ENCODE measurements at regions not wholly inside any gene's neighbourhood (a gene's known extent, or its start where the extent isn't known, plus 50 kb on each side); places are given as distances from the start of the nearest gene placed in this dataset.

DNA sequence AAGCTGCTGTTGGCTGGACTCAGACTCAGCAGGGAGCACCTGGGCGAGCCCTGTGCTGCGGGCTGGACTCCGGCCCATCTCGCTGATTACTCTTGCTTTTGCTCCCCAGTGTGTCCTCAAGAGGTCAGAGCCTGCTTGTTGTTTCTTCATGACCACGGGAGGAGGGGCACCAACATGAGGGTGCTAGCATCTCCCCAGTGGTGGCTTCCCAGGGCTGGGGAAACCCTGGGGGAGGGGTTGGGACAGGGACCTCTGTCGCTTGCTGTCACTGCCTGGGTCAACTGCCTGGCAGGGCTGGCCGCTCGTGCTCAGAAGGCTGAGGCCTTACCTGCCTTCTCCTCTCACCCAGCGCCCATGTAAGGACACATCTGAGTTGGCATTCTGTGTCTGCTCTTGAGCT lies 152.3 kb upstream of the SHH start:
- no peaks in the 10 kb centered on the region for H3K9me2 ChIP-seq (ENCODE audit: insufficient read depth, low read length)
- H3K4me3 ChIP-seq (ENCODE audit: low read length): no peak overlapping the region
- no peaks in the 10 kb centered on the region for H3K79me2 ChIP-seq (replicated peaks; ENCODE audit: insufficient read depth, low read length)
- no peak overlapping the region for H3K27ac ChIP-seq (ENCODE audit: low read length)
- no peaks in the 10 kb centered on the region for H3K9me3 ChIP-seq (ENCODE audit: low read length)
- H3K4me2 ChIP-seq (ENCODE audit: low read length): no peak overlapping the region
- no peaks in the 10 kb centered on the region for H3K36me3 ChIP-seq (ENCODE audit: insufficient read depth, low read length)
- H3K9ac ChIP-seq (ENCODE audit: low read length): no peak overlapping the region
- H2AFZ ChIP-seq (ENCODE audit: low read depth, low read length): no peak overlapping the region
- H3K27me3 ChIP-seq (ENCODE audit: insufficient read depth, low read depth, low read length): no peaks in the 10 kb centered on the region
- H3F3A ChIP-seq (ENCODE audit: insufficient read depth, low read length, poor library complexity, severe bottlenecking): no peaks in the 10 kb centered on the region
- TF ChIP-seq, protein P1, sequence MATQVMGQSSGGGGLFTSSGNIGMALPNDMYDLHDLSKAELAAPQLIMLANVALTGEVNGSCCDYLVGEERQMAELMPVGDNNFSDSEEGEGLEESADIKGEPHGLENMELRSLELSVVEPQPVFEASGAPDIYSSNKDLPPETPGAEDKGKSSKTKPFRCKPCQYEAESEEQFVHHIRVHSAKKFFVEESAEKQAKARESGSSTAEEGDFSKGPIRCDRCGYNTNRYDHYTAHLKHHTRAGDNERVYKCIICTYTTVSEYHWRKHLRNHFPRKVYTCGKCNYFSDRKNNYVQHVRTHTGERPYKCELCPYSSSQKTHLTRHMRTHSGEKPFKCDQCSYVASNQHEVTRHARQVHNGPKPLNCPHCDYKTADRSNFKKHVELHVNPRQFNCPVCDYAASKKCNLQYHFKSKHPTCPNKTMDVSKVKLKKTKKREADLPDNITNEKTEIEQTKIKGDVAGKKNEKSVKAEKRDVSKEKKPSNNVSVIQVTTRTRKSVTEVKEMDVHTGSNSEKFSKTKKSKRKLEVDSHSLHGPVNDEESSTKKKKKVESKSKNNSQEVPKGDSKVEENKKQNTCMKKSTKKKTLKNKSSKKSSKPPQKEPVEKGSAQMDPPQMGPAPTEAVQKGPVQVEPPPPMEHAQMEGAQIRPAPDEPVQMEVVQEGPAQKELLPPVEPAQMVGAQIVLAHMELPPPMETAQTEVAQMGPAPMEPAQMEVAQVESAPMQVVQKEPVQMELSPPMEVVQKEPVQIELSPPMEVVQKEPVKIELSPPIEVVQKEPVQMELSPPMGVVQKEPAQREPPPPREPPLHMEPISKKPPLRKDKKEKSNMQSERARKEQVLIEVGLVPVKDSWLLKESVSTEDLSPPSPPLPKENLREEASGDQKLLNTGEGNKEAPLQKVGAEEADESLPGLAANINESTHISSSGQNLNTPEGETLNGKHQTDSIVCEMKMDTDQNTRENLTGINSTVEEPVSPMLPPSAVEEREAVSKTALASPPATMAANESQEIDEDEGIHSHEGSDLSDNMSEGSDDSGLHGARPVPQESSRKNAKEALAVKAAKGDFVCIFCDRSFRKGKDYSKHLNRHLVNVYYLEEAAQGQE (IDR thresholded peaks at IDR 0.05; ENCODE audit: borderline replicate concordance): no peak
- TF ChIP-seq EZH2 (IDR thresholded peaks at IDR 0.05; ENCODE audit: borderline replicate concordance, insufficient read depth, low read length, poor library complexity, severe bottlenecking) (no peak), EP300 (conservative IDR thresholded peaks at IDR 0.05; ENCODE audit: poor library complexity, severe bottlenecking) (no peak)
- no peaks in the 10 kb centered on the region for H4K20me1 ChIP-seq (ENCODE audit: insufficient read depth)

DNA sequence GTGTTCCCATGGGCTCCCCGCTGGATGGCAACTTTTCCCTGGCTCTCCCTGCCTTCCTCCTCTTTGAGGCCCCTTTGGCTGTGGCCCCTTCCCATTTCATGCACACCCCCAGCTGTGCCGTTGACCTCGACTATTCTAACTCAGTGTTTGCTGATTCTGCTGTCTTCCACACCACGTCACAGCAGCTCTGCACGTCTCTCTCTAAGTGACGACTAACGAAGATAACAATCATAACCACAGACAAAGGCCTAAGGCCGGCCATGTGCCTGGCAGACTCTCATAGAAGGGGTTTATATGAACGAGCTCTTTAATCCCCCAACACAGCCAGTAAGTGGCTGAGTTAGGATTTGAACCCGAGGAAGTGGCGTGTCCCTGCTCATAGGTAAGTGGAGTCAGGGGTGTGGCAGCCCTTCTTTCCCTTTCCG lies 151.5 kb upstream of the SHH start:
- Histone ChIP-seq H3K79me2 (replicated peaks; ENCODE audit: insufficient read depth, low read length) (no peaks in the 10 kb centered on the region), H3K9me3 (ENCODE audit: low read length) (no peaks in the 10 kb centered on the region), H3K9ac (ENCODE audit: low read length) (no peak overlapping the region), H3K27ac (ENCODE audit: low read length) (no peak overlapping the region), H4K20me1 (ENCODE audit: insufficient read depth) (no peaks in the 10 kb centered on the region), H3F3A (ENCODE audit: insufficient read depth, low read length, poor library complexity, severe bottlenecking) (no peaks in the 10 kb centered on the region), H3K4me3 (ENCODE audit: low read length) (no peak overlapping the region), H3K36me3 (ENCODE audit: insufficient read depth, low read length) (no peaks in the 10 kb centered on the region), H3K9me2 (ENCODE audit: insufficient read depth, low read length) (no peaks in the 10 kb centered on the region), H2AFZ (ENCODE audit: low read depth, low read length) (no peak overlapping the region), H3K4me2 (ENCODE audit: low read length) (no peak overlapping the region), H3K27me3 (ENCODE audit: insufficient read depth, low read depth, low read length) (no peaks in the 10 kb centered on the region)
- TF ChIP-seq, protein P1 (IDR thresholded peaks at IDR 0.05; ENCODE audit: borderline replicate concordance): no peak
- TF ChIP-seq POLR2AphosphoS5 (IDR thresholded peaks at IDR 0.05): no peak
- no peak for TF ChIP-seq EP300 (conservative IDR thresholded peaks at IDR 0.05; ENCODE audit: poor library complexity, severe bottlenecking)
- TF ChIP-seq MXI1 (conservative IDR thresholded peaks at IDR 0.05; ENCODE audit: poor library complexity, severe bottlenecking): no peak
- no peak for TF ChIP-seq SMC3 (conservative IDR thresholded peaks at IDR 0.05; ENCODE audit: poor library complexity)
- TF ChIP-seq TAF1 (IDR thresholded peaks at IDR 0.05; ENCODE audit: low read depth): no peak
- no peak for TF ChIP-seq RAD21 (conservative IDR thresholded peaks at IDR 0.05)
- TF ChIP-seq, protein P2, sequence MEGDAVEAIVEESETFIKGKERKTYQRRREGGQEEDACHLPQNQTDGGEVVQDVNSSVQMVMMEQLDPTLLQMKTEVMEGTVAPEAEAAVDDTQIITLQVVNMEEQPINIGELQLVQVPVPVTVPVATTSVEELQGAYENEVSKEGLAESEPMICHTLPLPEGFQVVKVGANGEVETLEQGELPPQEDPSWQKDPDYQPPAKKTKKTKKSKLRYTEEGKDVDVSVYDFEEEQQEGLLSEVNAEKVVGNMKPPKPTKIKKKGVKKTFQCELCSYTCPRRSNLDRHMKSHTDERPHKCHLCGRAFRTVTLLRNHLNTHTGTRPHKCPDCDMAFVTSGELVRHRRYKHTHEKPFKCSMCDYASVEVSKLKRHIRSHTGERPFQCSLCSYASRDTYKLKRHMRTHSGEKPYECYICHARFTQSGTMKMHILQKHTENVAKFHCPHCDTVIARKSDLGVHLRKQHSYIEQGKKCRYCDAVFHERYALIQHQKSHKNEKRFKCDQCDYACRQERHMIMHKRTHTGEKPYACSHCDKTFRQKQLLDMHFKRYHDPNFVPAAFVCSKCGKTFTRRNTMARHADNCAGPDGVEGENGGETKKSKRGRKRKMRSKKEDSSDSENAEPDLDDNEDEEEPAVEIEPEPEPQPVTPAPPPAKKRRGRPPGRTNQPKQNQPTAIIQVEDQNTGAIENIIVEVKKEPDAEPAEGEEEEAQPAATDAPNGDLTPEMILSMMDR (IDR thresholded peaks at IDR 0.05; ENCODE audit: poor library complexity, severe bottlenecking): no peak
- no peak for TF ChIP-seq EZH2 (IDR thresholded peaks at IDR 0.05; ENCODE audit: borderline replicate concordance, insufficient read depth, low read length, poor library complexity, severe bottlenecking)

All from neural cell (in vitro differentiated cells).